ENCODE measurements at regions not wholly inside any gene's neighbourhood (a gene's known extent, or its start where the extent isn't known, plus 50 kb on each side); places are given as distances from the start of the nearest gene placed in this dataset.

GRCh38 chr2:122980671-122981070, 1044.4 kb upstream of the CNTNAP5 start:
- Mint-ChIP-seq H3K27me3 (no peaks in the 10 kb centered on the region), H3K27ac (no peak overlapping the region), H3K36me3 (no peaks in the 10 kb centered on the region), H3K4me1 (no peaks in the 10 kb centered on the region), H3K9me3 (ENCODE audit: low read depth) (no peaks in the 10 kb centered on the region), H3K4me3 (no peak overlapping the region)
- ATAC-seq (no peak), DNase-seq (no peak)
- CTCF ChIA-PET = no interaction called here

GRCh38 chr2:122982936-122983335, 1042.2 kb upstream of the CNTNAP5 start:
- no peaks in the 10 kb centered on the region for H3K4me1 Mint-ChIP-seq

GRCh38 chr2:122988395-122989221, 1036.5 kb upstream of the CNTNAP5 start:
- H3K4me3 Mint-ChIP-seq = no peak overlapping the region
- H3K27me3 Mint-ChIP-seq = no peaks in the 10 kb centered on the region
- ATAC-seq (no peak), DNase-seq (no peak)
- no peaks in the 10 kb centered on the region for H3K36me3 Mint-ChIP-seq
- peaks cover 6% of the 10 kb centered on the region for H3K9me3 Mint-ChIP-seq (ENCODE audit: low read depth)
- CTCF ChIA-PET = no interaction called here
- no peak overlapping the region for H3K27ac Mint-ChIP-seq
- H3K4me1 Mint-ChIP-seq = no peaks in the 10 kb centered on the region

More at GRCh38 chr2:122982936-122983335, 1042.2 kb upstream of the CNTNAP5 start:
- ATAC-seq (no peak), DNase-seq (no peak)
- Mint-ChIP-seq H3K27me3 (no peaks in the 10 kb centered on the region), H3K9me3 (ENCODE audit: low read depth) (peaks cover under 1% of the 10 kb centered on the region), H3K27ac (no peak overlapping the region), H3K36me3 (no peaks in the 10 kb centered on the region), H3K4me3 (no peak overlapping the region)
- CTCF ChIA-PET = no interaction called here

- no peaks in the 10 kb centered on the region for H3K27me3 Mint-ChIP-seq
- H3K4me3 Mint-ChIP-seq = no peak overlapping the region
- H3K27ac Mint-ChIP-seq = no peak overlapping the region
Measured at GRCh38 chr2:122993592-122993991, 1031.5 kb upstream of the CNTNAP5 start.

GRCh38 chr2:122999258-122999657, 1025.8 kb upstream of the CNTNAP5 start:
- Mint-ChIP-seq H3K9me3 (ENCODE audit: low read depth) (peaks cover 10% of the 10 kb centered on the region), H3K4me1 (no peaks in the 10 kb centered on the region), H3K4me3 (no peak overlapping the region), H3K36me3 (no peaks in the 10 kb centered on the region), H3K27me3 (no peaks in the 10 kb centered on the region), H3K27ac (no peak overlapping the region)
- CTCF ChIA-PET = no interaction called here
- no peak for DNase-seq
- ATAC-seq = no peak

More at GRCh38 chr2:122993592-122993991, 1031.5 kb upstream of the CNTNAP5 start:
- no peaks in the 10 kb centered on the region for H3K4me1 Mint-ChIP-seq
- DNase-seq = no peak
- no peak for ATAC-seq
- H3K9me3 Mint-ChIP-seq (ENCODE audit: low read depth) = peaks cover 2% of the 10 kb centered on the region
- no peaks in the 10 kb centered on the region for H3K36me3 Mint-ChIP-seq
- CTCF ChIA-PET = interaction anchor here (1.0 kb wide), 1 partner anchor 11 kb away, joined by 3 read pairs; no protein-coding TSS in a partner anchor

GRCh38 chr2:122999821-123000220, 1025.3 kb upstream of the CNTNAP5 start:
- Mint-ChIP-seq H3K27me3 (no peaks in the 10 kb centered on the region), H3K4me3 (no peak overlapping the region), H3K36me3 (no peaks in the 10 kb centered on the region), H3K4me1 (no peaks in the 10 kb centered on the region), H3K27ac (no peak overlapping the region), H3K9me3 (ENCODE audit: low read depth) (peaks cover 10% of the 10 kb centered on the region)
- no peak for ATAC-seq
- no peak for DNase-seq
- CTCF ChIA-PET = no interaction called here

- no peaks in the 10 kb centered on the region for H3K4me1 Mint-ChIP-seq
- no peak overlapping the region for H3K27ac Mint-ChIP-seq
- no peak overlapping the region for H3K4me3 Mint-ChIP-seq
- H3K27me3 Mint-ChIP-seq = no peaks in the 10 kb centered on the region
- DNase-seq (no peak), ATAC-seq (no peak)
- H3K9me3 Mint-ChIP-seq (ENCODE audit: low read depth) = peaks cover 14% of the 10 kb centered on the region
- no peaks in the 10 kb centered on the region for H3K36me3 Mint-ChIP-seq
- CTCF ChIA-PET = no interaction called here
Measured at GRCh38 chr2:123002660-123003248, 1022.3 kb upstream of the CNTNAP5 start.

GRCh38 chr2:123015186-123015585, 1009.9 kb upstream of the CNTNAP5 start:
- no peak for DNase-seq
- H3K9me3 Mint-ChIP-seq (ENCODE audit: low read depth) = peaks cover 11% of the 10 kb centered on the region
- CTCF ChIA-PET = no interaction called here
- no peaks in the 10 kb centered on the region for H3K27me3 Mint-ChIP-seq
- ATAC-seq = no peak
- no peak overlapping the region for H3K4me3 Mint-ChIP-seq
- H3K36me3 Mint-ChIP-seq = no peaks in the 10 kb centered on the region
- H3K27ac Mint-ChIP-seq = no peak overlapping the region
- H3K4me1 Mint-ChIP-seq = no peaks in the 10 kb centered on the region

GRCh38 chr2:123035541-123035940, 989.5 kb upstream of the CNTNAP5 start:
- Mint-ChIP-seq H3K4me1 (no peaks in the 10 kb centered on the region), H3K27ac (no peak overlapping the region), H3K27me3 (no peaks in the 10 kb centered on the region), H3K4me3 (no peak overlapping the region), H3K36me3 (no peaks in the 10 kb centered on the region), H3K9me3 (ENCODE audit: low read depth) (peaks cover 25% of the 10 kb centered on the region)
- DNase-seq (no peak), ATAC-seq (no peak)
- CTCF ChIA-PET = no interaction called here

- H3K9me3 Mint-ChIP-seq (ENCODE audit: low read depth) = peaks cover 23% of the 10 kb centered on the region
- CTCF ChIA-PET = no interaction called here
- ATAC-seq = no peak
- H3K4me1 Mint-ChIP-seq = no peaks in the 10 kb centered on the region
- H3K27me3 Mint-ChIP-seq = no peaks in the 10 kb centered on the region
- no peak for DNase-seq
- no peaks in the 10 kb centered on the region for H3K36me3 Mint-ChIP-seq
- H3K27ac Mint-ChIP-seq = no peak overlapping the region
- no peak overlapping the region for H3K4me3 Mint-ChIP-seq
Measured at GRCh38 chr2:123036300-123036699, 988.8 kb upstream of the CNTNAP5 start.

GRCh38 chr2:123040506-123040905, 984.6 kb upstream of the CNTNAP5 start:
- no peaks in the 10 kb centered on the region for H3K36me3 Mint-ChIP-seq
- H3K4me1 Mint-ChIP-seq = no peaks in the 10 kb centered on the region
- H3K9me3 Mint-ChIP-seq (ENCODE audit: low read depth) = peaks cover 19% of the 10 kb centered on the region
- ATAC-seq = no peak
- H3K27me3 Mint-ChIP-seq = no peaks in the 10 kb centered on the region
- DNase-seq = no peak
- CTCF ChIA-PET = no interaction called here
- H3K4me3 Mint-ChIP-seq = no peak overlapping the region
- H3K27ac Mint-ChIP-seq = no peak overlapping the region

- no peak for DNase-seq
- no peaks in the 10 kb centered on the region for H3K27me3 Mint-ChIP-seq
- no peak overlapping the region for H3K4me3 Mint-ChIP-seq
- peaks cover 10% of the 10 kb centered on the region for H3K9me3 Mint-ChIP-seq (ENCODE audit: low read depth)
- CTCF ChIA-PET = no interaction called here
- H3K27ac Mint-ChIP-seq = no peak overlapping the region
- no peaks in the 10 kb centered on the region for H3K36me3 Mint-ChIP-seq
- H3K4me1 Mint-ChIP-seq = no peaks in the 10 kb centered on the region
- no peak for ATAC-seq
Measured at GRCh38 chr2:123043458-123043857, 981.6 kb upstream of the CNTNAP5 start.

- no peak for DNase-seq
- Mint-ChIP-seq H3K9me3 (ENCODE audit: low read depth) (peaks cover 4% of the 10 kb centered on the region), H3K27ac (no peak overlapping the region), H3K4me3 (no peak overlapping the region), H3K36me3 (no peaks in the 10 kb centered on the region), H3K27me3 (no peaks in the 10 kb centered on the region), H3K4me1 (no peaks in the 10 kb centered on the region)
- ATAC-seq = no peak
- CTCF ChIA-PET = no interaction called here
Measured at GRCh38 chr2:123045713-123046112, 979.4 kb upstream of the CNTNAP5 start.

- Mint-ChIP-seq H3K27me3 (no peaks in the 10 kb centered on the region), H3K27ac (no peak overlapping the region), H3K9me3 (ENCODE audit: low read depth) (peaks cover 4% of the 10 kb centered on the region), H3K36me3 (no peaks in the 10 kb centered on the region), H3K4me1 (no peaks in the 10 kb centered on the region), H3K4me3 (no peak overlapping the region)
- ATAC-seq (no peak), DNase-seq (no peak)
- CTCF ChIA-PET = no interaction called here
Measured at GRCh38 chr2:123047186-123047585, 977.9 kb upstream of the CNTNAP5 start.
